MCF 10A (cell line): ENCODE measurements at regions not wholly inside any gene's neighbourhood (a gene's known extent, or its start where the extent isn't known, plus 50 kb on each side); places are given as distances from the start of the nearest gene placed in this dataset.

ENCODE experiments used
- BruUV-seq: library from RNA; stranded (reverse); fragments of 400-500 nt; replicated peaks from 2 replicates; lab custom pipeline; 2021; lab: Mats Ljungman, UMichigan
- CTCF ChIA-PET: fragments of 300-600 bp; sonication (Branson Sonifier 250); formaldehyde crosslinking; extraction: SDS; loops from one replicate; lab custom pipeline; 2021; ENCODE audit warnings: antibody characterized with exemption, inconsistent platforms; lab: Yijun Ruan, JAX
- POLR2A ChIA-PET: fragments of 300-600, 350-650 bp; sonication (Branson Sonifier 250); formaldehyde crosslinking; extraction: SDS; loops from one replicate; lab custom pipeline; 2020; ENCODE audit warnings: antibody characterized with exemption, inconsistent platforms; lab: Yijun Ruan, JAX
- DNase-seq: peaks from one replicate; pipeline ENCODE4 v3.0.0-alpha.2; 2018; ENCODE audit not compliant: unreplicated experiment
- H3K27ac Mint-ChIP-seq: one replicate; pipeline ENCODE4 v1.8.0; 2022; ENCODE audit warnings: mild to moderate bottlenecking, low read depth, mixed read lengths; ENCODE audit not compliant: unreplicated experiment
- H3K27me3 Mint-ChIP-seq: one replicate; pipeline ENCODE4 v1.8.0; 2022; ENCODE audit warnings: mixed read lengths; ENCODE audit not compliant: insufficient read depth, unreplicated experiment
- H3K36me3 Mint-ChIP-seq: one replicate; pipeline ENCODE4 v1.8.0; 2022; ENCODE audit warnings: mild to moderate bottlenecking, moderate library complexity, mixed read lengths; ENCODE audit not compliant: insufficient read depth, unreplicated experiment
- H3K4me1 Mint-ChIP-seq: one replicate; pipeline ENCODE4 v1.8.0; 2022; ENCODE audit warnings: mixed read lengths; ENCODE audit not compliant: insufficient read depth, unreplicated experiment
- H3K4me3 Mint-ChIP-seq: one replicate; pipeline ENCODE4 v1.8.0; 2022; ENCODE audit warnings: mild to moderate bottlenecking, moderate library complexity, mixed read lengths; ENCODE audit not compliant: unreplicated experiment
- H3K9me3 Mint-ChIP-seq: one replicate; pipeline ENCODE4 v1.8.0; 2022; ENCODE audit warnings: mixed read lengths; ENCODE audit not compliant: unreplicated experiment
- CTCF ChIP-seq: fragments of 200-600 bp; IDR thresholded peaks from one replicate; pipeline ENCODE4 v1.8.0; 2022; ENCODE audit warnings: antibody characterized with exemption, mild to moderate bottlenecking; ENCODE audit not compliant: unreplicated experiment
- intact Hi-C: fragments of 100-400 bp; cut with micrococcal nuclease; formaldehyde crosslinking; loops from 2 replicates; pipeline ENCODE4 v1.14.1; 2022

DNA sequence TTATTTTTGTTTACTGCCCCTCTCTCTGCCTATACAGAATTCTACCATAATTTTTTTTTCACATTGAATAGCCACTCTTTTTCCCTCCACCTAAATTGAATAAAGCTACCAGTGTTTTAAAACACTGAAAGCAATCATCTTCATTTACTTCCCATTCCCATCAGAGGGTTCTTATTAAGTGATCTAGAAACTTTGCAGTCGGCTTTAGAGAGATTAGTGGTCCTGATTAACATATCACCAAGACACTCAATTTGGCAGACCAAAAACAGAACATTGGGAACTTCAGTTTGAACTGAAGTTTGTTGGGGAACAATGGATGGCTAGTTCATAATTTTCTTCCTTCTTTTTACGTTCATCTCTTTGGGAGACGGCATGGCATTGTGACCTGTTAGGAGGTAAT lies 249.5 kb downstream of the CBLN4 start:
- no peak for DNase-seq
- TF ChIP-seq CTCF = no peak
- Mint-ChIP-seq H3K4me3 (no peak overlapping the region), H3K9me3 (peaks cover 23% of the 10 kb centered on the region), H3K27ac (no peak overlapping the region), H3K36me3 (no peaks in the 10 kb centered on the region), H3K27me3 (no peaks in the 10 kb centered on the region), H3K4me1 (no peaks in the 10 kb centered on the region)
- ChIA-PET POLR2A (no interaction called here), CTCF (interaction anchor here (0.6 kb wide), 1 partner anchor 25 kb away, joined by 3 read pairs; no protein-coding TSS in a partner anchor)
- intact Hi-C loops = no loop called here
- no TSS peak for BruUV-seq

DNA sequence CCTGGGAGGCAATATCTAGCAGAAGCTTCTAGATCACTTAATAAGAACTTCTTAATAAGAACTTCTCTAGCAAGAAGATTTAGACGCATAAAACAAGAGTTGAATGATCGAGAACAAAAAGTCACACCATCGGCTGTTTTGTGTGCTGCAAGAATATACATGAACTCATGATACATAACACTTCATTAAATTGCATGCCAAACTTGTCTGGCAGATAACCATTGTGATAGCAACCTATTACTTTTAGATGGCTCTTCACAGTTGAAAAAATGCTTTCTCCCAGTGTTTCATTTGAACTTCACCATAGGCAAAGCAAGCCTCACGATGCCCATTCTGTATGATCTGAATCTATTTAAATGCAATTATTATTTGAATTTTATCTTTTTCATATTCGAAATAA lies 249.9 kb downstream of the CBLN4 start:
- Mint-ChIP-seq H3K36me3 (no peaks in the 10 kb centered on the region), H3K27ac (no peak overlapping the region), H3K4me3 (no peak overlapping the region), H3K27me3 (no peaks in the 10 kb centered on the region), H3K9me3 (peaks cover 23% of the 10 kb centered on the region), H3K4me1 (no peaks in the 10 kb centered on the region)
- CTCF ChIA-PET = no interaction called here
- BruUV-seq = no TSS peak
- no peak for DNase-seq
- TF ChIP-seq CTCF = no peak
- intact Hi-C loops = no loop called here
- POLR2A ChIA-PET = no interaction called here

GRCh38 chr20:55746723-55747122 lies 258.6 kb downstream of the CBLN4 start:
- H3K27ac Mint-ChIP-seq = no peak overlapping the region
- POLR2A ChIA-PET = no interaction called here

DNA sequence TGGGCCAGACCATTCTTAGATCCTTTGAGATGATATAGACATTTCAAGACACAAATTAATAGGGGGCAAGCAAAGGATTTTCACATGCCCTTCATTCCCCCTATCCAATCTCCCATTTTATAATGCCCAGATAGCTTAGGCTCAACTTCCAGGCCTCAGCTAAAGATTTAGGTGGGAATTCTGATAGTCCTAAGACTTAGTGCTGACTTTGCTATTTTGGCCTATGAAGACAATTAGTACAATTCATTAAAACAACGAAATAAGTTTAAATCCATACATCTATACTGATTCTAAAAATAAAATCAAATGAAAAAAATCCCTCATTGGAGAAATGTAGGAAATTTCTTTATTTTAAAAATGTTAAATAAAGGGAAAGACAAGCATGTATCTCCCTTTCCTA lies 259.5 kb downstream of the CBLN4 start:
- TF ChIP-seq CTCF = no peak
- no TSS peak for BruUV-seq
- Mint-ChIP-seq H3K4me3 (no peak overlapping the region), H3K9me3 (no peaks in the 10 kb centered on the region), H3K27me3 (no peaks in the 10 kb centered on the region), H3K36me3 (no peaks in the 10 kb centered on the region), H3K27ac (no peak overlapping the region), H3K4me1 (no peaks in the 10 kb centered on the region)
- CTCF ChIA-PET = no interaction called here
- DNase-seq = no peak
- intact Hi-C loops = no loop called here
- POLR2A ChIA-PET = no interaction called here

More at GRCh38 chr20:55746723-55747122, 258.6 kb downstream of the CBLN4 start:
- Mint-ChIP-seq H3K4me1 (no peaks in the 10 kb centered on the region), H3K36me3 (no peaks in the 10 kb centered on the region), H3K27me3 (no peaks in the 10 kb centered on the region), H3K4me3 (no peak overlapping the region), H3K9me3 (no peaks in the 10 kb centered on the region)
- no peak for TF ChIP-seq CTCF
- intact Hi-C loops = no loop called here
- no peak for DNase-seq
- BruUV-seq = no TSS peak
- CTCF ChIA-PET = no interaction called here
